GM23248 (cell line): ENCODE measurements at regions not wholly inside any gene's neighbourhood (a gene's known extent, or its start where the extent isn't known, plus 50 kb on each side); places are given as distances from the start of the nearest gene placed in this dataset.

Experiments used
- DNase-seq: peaks from one replicate; pipeline ENCODE4 v3.0.0-alpha.2; 2015
- H2AFZ ChIP-seq: fragments of 200-600 bp; sonication (generic); 2 replicates; pipeline ENCODE4 v1.6.1; 2016; ENCODE audit warnings: antibody characterized with exemption
- H3F3A ChIP-seq: fragments of 200-600 bp; sonication (generic); 2 replicates; pipeline ENCODE4 v1.6.1; 2016; ENCODE audit warnings: mild to moderate bottlenecking, antibody characterized with exemption, mixed run types; ENCODE audit not compliant: insufficient read depth
- H3K27ac ChIP-seq: fragments of 200-600 bp; sonication (generic); 2 replicates; pipeline ENCODE4 v1.5.1; 2016; ENCODE audit warnings: mild to moderate bottlenecking
- H3K27me3 ChIP-seq: fragments of 200-600 bp; sonication (generic); replicated peaks from 2 replicates; pipeline ENCODE4 v1.6.1; 2016; ENCODE audit warnings: mild to moderate bottlenecking; ENCODE audit not compliant: insufficient read depth
- H3K36me3 ChIP-seq: fragments of 200-600 bp; sonication (generic); 2 replicates; pipeline ENCODE4 v1.6.1; 2016; ENCODE audit warnings: low read depth, mild to moderate bottlenecking
- H3K4me1 ChIP-seq: fragments of 200-600 bp; sonication (generic); 2 replicates; pipeline ENCODE4 v1.6.1; 2016; ENCODE audit warnings: mild to moderate bottlenecking; ENCODE audit not compliant: insufficient read depth
- H3K4me2 ChIP-seq: fragments of 200-600 bp; sonication (generic); one replicate; pipeline ENCODE4 v1.6.1; 2016; ENCODE audit warnings: mild to moderate bottlenecking; ENCODE audit not compliant: unreplicated experiment
- H3K4me3 ChIP-seq: fragments of 200-600 bp; sonication (generic); 2 replicates; pipeline ENCODE4 v1.5.1; 2016; ENCODE audit warnings: mild to moderate bottlenecking
- H3K79me2 ChIP-seq: fragments of 200-600 bp; sonication (generic); 2 replicates; pipeline ENCODE4 v1.6.1; 2016; ENCODE audit warnings: mild to moderate bottlenecking; ENCODE audit not compliant: insufficient read depth
- H3K9ac ChIP-seq: fragments of 200-600 bp; sonication (generic); 2 replicates; pipeline ENCODE4 v1.6.1; 2016; ENCODE audit warnings: mild to moderate bottlenecking
- H3K9me2 ChIP-seq: fragments of 200-600 bp; sonication (generic); 2 replicates; pipeline ENCODE4 v1.6.1; 2016; ENCODE audit warnings: mixed run types, mild to moderate bottlenecking, moderate library complexity; ENCODE audit not compliant: insufficient read depth
- H3K9me3 ChIP-seq: fragments of 200-600 bp; sonication (generic); one replicate; pipeline ENCODE4 v1.6.1; 2017; ENCODE audit warnings: low read depth
- H4K20me1 ChIP-seq: fragments of 200-600 bp; sonication (generic); 2 replicates; pipeline ENCODE4 v1.6.0; 2016; ENCODE audit not compliant: insufficient read depth
- EZH2 ChIP-seq: fragments of 200-600 bp; sonication (generic); IDR thresholded peaks from 2 replicates; pipeline ENCODE4 v1.6.1; 2018; ENCODE audit warnings: antibody characterized with exemption, mild to moderate bottlenecking; ENCODE audit not compliant: insufficient read depth, poor library complexity, severe bottlenecking
- EZH2phosphoT487 ChIP-seq: fragments of 200-600 bp; sonication (generic); IDR thresholded peaks from 2 replicates; pipeline ENCODE4 v1.6.1; 2018; ENCODE audit warnings: antibody characterized with exemption, moderate library complexity, mild to moderate bottlenecking, low read depth; ENCODE audit not compliant: insufficient read depth
- WGBS, 2 experiments: methylation state at CpG; one replicate each; pipeline ENCODE4 v1.1.6; 2015 to 2017; ENCODE audit warnings: low lambda C conversion rate in 2 of 2, low coverage in 1 of 2; ENCODE audit errors: missing lambda C conversion rate in 2 of 2; 5-methylcytosine and 5-hydroxymethylcytosine counted together
- in situ Hi-C: fragments of 300-500 bp; cut with MboI; formaldehyde crosslinking; loops from 2 replicates; pipeline ENCODE4 v1.15.0; 2020

DNA sequence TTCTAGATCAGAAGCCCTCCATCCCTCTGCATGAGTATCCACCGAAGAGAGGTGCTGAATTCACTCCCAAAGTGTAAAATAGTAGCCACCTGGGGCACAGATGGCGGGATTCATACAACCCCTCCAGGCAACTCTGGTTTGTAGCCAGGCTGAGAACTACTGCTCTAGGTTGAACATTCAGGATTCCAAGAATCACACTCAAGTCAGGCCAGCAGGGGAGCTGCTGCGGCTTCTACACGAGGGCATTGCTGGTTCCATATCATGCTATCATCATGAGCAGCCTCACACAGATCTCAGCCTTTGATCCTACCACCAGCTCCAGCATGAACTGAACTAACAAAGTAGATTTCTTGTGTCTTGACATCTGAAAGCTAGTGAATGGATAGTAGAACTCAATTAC lies 367.9 kb downstream of the DIRAS2 start:
- H3K79me2 ChIP-seq: no peaks in the 10 kb centered on the region
- H3K4me1 ChIP-seq: no peaks in the 10 kb centered on the region
- H3K9ac ChIP-seq: no peak overlapping the region
- no peak overlapping the region for H3K4me3 ChIP-seq
- H3K9me2 ChIP-seq: no peaks in the 10 kb centered on the region
- 23 to 29% methylated on average over 4 of the region's 4 CpGs for WGBS, 2 experiments
- H3F3A ChIP-seq: no peaks in the 10 kb centered on the region
- H3K36me3 ChIP-seq: no peaks in the 10 kb centered on the region
- no peaks in the 10 kb centered on the region for H3K27me3 ChIP-seq
- no peak overlapping the region for H3K27ac ChIP-seq
- H2AFZ ChIP-seq: no peak overlapping the region
- no peaks in the 10 kb centered on the region for H3K9me3 ChIP-seq
- H4K20me1 ChIP-seq: no peaks in the 10 kb centered on the region
- in situ Hi-C loops: no loop called here
- TF ChIP-seq EZH2phosphoT487: no peak
- no peak for TF ChIP-seq EZH2
- H3K4me2 ChIP-seq: no peak overlapping the region
- DNase-seq: no peak

DNA sequence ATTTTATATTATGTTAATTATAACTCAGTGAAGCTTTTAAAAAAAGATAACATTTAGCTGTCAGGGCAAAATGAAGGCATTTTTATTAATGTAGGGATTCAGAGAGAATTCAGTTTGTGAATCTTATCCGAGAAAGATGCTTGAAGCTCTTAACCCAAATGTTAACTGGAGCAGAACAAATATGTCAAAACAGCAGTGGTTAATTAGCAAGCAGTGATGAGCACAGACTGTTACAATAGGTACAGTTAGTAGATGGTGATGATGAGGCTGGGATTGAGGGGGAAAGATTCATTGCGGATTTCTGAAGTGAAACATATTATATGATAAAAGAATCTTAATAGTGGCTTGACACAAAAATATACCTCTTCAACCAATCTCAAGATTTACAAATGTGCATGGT lies 356.7 kb downstream of the DIRAS2 start:
- Histone ChIP-seq H3K27me3 (no peaks in the 10 kb centered on the region), H3K79me2 (no peaks in the 10 kb centered on the region), H3K27ac (no peak overlapping the region), H3K4me2 (no peak overlapping the region), H3K9me2 (no peaks in the 10 kb centered on the region), H3K9me3 (no peaks in the 10 kb centered on the region), H3F3A (no peaks in the 10 kb centered on the region), H3K9ac (no peak overlapping the region), H3K36me3 (no peaks in the 10 kb centered on the region), H3K4me3 (no peak overlapping the region), H3K4me1 (no peaks in the 10 kb centered on the region), H4K20me1 (no peaks in the 10 kb centered on the region), H2AFZ (no peak overlapping the region)
- TF ChIP-seq EZH2 (no peak), EZH2phosphoT487 (no peak)
- in situ Hi-C loops: no loop called here
- WGBS, 2 experiments: 49% methylated on average over 2 of the region's 2 CpGs
- DNase-seq: no peak

GRCh38 chr9:90287567-90288274 lies 354.9 kb downstream of the DIRAS2 start:
- no peak for TF ChIP-seq EZH2
- no peak for TF ChIP-seq EZH2phosphoT487
- no peak overlapping the region for H3K27ac ChIP-seq
- H3K4me1 ChIP-seq: no peaks in the 10 kb centered on the region
- H2AFZ ChIP-seq: no peak overlapping the region
- H3K36me3 ChIP-seq: no peaks in the 10 kb centered on the region
- no peak overlapping the region for H3K4me2 ChIP-seq
- in situ Hi-C loops: no loop called here
- 19 to 20% methylated on average over 9 of the region's 9 CpGs for WGBS, 2 experiments
- no peaks in the 10 kb centered on the region for H4K20me1 ChIP-seq
- H3K9me2 ChIP-seq: no peaks in the 10 kb centered on the region
- H3K9ac ChIP-seq: no peak overlapping the region
- no peaks in the 10 kb centered on the region for H3K9me3 ChIP-seq
- no peaks in the 10 kb centered on the region for H3K79me2 ChIP-seq
- no peak overlapping the region for H3K4me3 ChIP-seq
- H3F3A ChIP-seq: no peaks in the 10 kb centered on the region
- no peak for DNase-seq
- H3K27me3 ChIP-seq: no peaks in the 10 kb centered on the region

- no peaks in the 10 kb centered on the region for H3K79me2 ChIP-seq
- TF ChIP-seq EZH2phosphoT487 (no peak), EZH2 (no peak)
- H3K36me3 ChIP-seq: no peaks in the 10 kb centered on the region
- no peak overlapping the region for H3K4me3 ChIP-seq
- in situ Hi-C loops: no loop called here
- H4K20me1 ChIP-seq: no peaks in the 10 kb centered on the region
- H3K9ac ChIP-seq: no peak overlapping the region
- no peaks in the 10 kb centered on the region for H3K4me1 ChIP-seq
- H2AFZ ChIP-seq: no peak overlapping the region
- DNase-seq: no peak
- H3K9me2 ChIP-seq: no peaks in the 10 kb centered on the region
- no peak overlapping the region for H3K27ac ChIP-seq
- no peak overlapping the region for H3K4me2 ChIP-seq
- H3K27me3 ChIP-seq: no peaks in the 10 kb centered on the region
- H3K9me3 ChIP-seq: no peaks in the 10 kb centered on the region
- H3F3A ChIP-seq: no peaks in the 10 kb centered on the region
- WGBS, 2 experiments: 29 to 38% methylated on average over 2 of the region's 2 CpGs
Observed at GRCh38 chr9:90288275-90288639, 354.4 kb downstream of the DIRAS2 start.
